Loucy (cell line): ENCODE measurements at regions not wholly inside any gene's neighbourhood (a gene's known extent, or its start where the extent isn't known, plus 50 kb on each side); places are given as distances from the start of the nearest gene placed in this dataset.

ENCODE experiments used
- H2AFZ ChIP-seq: fragments of 200-600 bp; sonication (generic); 2 replicates; pipeline ENCODE4 v1.6.0; 2016; ENCODE audit warnings: antibody characterized with exemption, mild to moderate bottlenecking, low read length, moderate library complexity
- H3F3A ChIP-seq: fragments of 200-600 bp; 2 replicates; pipeline ENCODE4 v1.6.0; 2016; ENCODE audit warnings: antibody characterized with exemption, low read depth, mild to moderate bottlenecking
- H3K27me3 ChIP-seq: fragments of 200-600 bp; sonication (generic); 2 replicates; pipeline ENCODE4 v1.6.1; 2014; ENCODE audit warnings: low read length, mild to moderate bottlenecking; ENCODE audit not compliant: insufficient read depth, poor library complexity, severe bottlenecking
- H3K36me3 ChIP-seq: fragments of 200-600 bp; sonication (generic); 2 replicates; pipeline ENCODE4 v1.6.1; 2016; ENCODE audit warnings: low read length; ENCODE audit not compliant: insufficient read depth
- H3K4me1 ChIP-seq: fragments of 200-600 bp; sonication (generic); 2 replicates; pipeline ENCODE4 v1.5.1; 2014; ENCODE audit warnings: low read length, mild to moderate bottlenecking; ENCODE audit not compliant: insufficient read depth, poor library complexity, severe bottlenecking
- H3K4me2 ChIP-seq: fragments of 200-600 bp; sonication (generic); 2 replicates; pipeline ENCODE4 v1.6.0; 2014; ENCODE audit warnings: antibody characterized with exemption, low read length, low read depth, mild to moderate bottlenecking; ENCODE audit not compliant: poor library complexity, severe bottlenecking
- H3K4me3 ChIP-seq: fragments of 200-600 bp; sonication (generic); 2 replicates; pipeline ENCODE4 v1.5.1; 2014; ENCODE audit warnings: low read length, mild to moderate bottlenecking, mixed read lengths; ENCODE audit not compliant: poor library complexity, severe bottlenecking
- H3K79me2 ChIP-seq: fragments of 200-600 bp; sonication (generic); 2 replicates; pipeline ENCODE4 v1.6.1; 2014; ENCODE audit warnings: low read length; ENCODE audit not compliant: insufficient read depth
- H3K9ac ChIP-seq: fragments of 200-600 bp; sonication (generic); 2 replicates; pipeline ENCODE4 v1.6.0; 2014; ENCODE audit warnings: mild to moderate bottlenecking, low read depth, low read length, moderate library complexity; ENCODE audit not compliant: poor library complexity, severe bottlenecking
- H3K9me2 ChIP-seq: fragments of 200-600 bp; sonication (generic); replicated peaks from 2 replicates; pipeline ENCODE4 v1.6.1; 2016; ENCODE audit warnings: low read depth, low read length, mixed read lengths
- H3K9me3 ChIP-seq: fragments of 200-600 bp; sonication (generic); 2 replicates; pipeline ENCODE4 v1.6.1; 2014; ENCODE audit warnings: mild to moderate bottlenecking, antibody characterized with exemption, low read length, low read depth; ENCODE audit not compliant: insufficient read depth
- H4K20me1 ChIP-seq: fragments of 200-600 bp; sonication (generic); 2 replicates; pipeline ENCODE4 v1.6.0; 2014; ENCODE audit warnings: antibody characterized with exemption, low read length, mild to moderate bottlenecking; ENCODE audit not compliant: insufficient read depth, poor library complexity, severe bottlenecking
- EZH2phosphoT487 ChIP-seq: fragments of 200-600 bp; IDR thresholded peaks from 2 replicates; pipeline ENCODE4 v1.6.1; 2018; ENCODE audit warnings: antibody characterized with exemption, mild to moderate bottlenecking, moderate library complexity, borderline replicate concordance
- TF ChIP-seq, protein P1 (sequence below): fragments of 200-600 bp; sonication (generic); conservative IDR thresholded peaks from 2 replicates; pipeline ENCODE4 v1.5.1; 2014; ENCODE audit warnings: mild to moderate bottlenecking, antibody characterized with exemption, low read length

DNA sequence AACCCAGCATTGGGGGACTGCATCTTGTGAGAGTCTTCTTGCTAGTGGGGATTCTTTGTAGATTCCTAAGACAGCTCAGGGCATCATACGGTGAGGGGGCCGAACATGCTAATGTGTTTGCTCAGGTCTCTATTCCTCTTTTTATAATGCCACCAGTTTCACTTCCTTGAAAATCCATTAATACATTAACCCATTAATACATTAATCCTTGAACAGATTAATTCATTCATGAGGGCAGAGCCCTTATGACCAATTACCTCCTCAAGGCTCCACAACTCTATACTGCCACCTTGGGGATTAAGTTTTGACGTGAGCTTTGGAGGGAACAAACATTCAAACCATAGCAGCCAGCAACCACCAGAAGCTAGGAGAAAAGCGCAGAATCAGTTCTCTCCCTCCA, 67.2 kb upstream of the POT1 start:
- no peaks in the 10 kb centered on the region for H3K9me3 ChIP-seq
- H3F3A ChIP-seq = no peaks in the 10 kb centered on the region
- H3K79me2 ChIP-seq = no peaks in the 10 kb centered on the region
- H2AFZ ChIP-seq = no peak overlapping the region
- no peaks in the 10 kb centered on the region for H3K27me3 ChIP-seq
- no peaks in the 10 kb centered on the region for H3K4me1 ChIP-seq
- no peak for TF ChIP-seq EZH2phosphoT487
- TF ChIP-seq, protein P1, sequence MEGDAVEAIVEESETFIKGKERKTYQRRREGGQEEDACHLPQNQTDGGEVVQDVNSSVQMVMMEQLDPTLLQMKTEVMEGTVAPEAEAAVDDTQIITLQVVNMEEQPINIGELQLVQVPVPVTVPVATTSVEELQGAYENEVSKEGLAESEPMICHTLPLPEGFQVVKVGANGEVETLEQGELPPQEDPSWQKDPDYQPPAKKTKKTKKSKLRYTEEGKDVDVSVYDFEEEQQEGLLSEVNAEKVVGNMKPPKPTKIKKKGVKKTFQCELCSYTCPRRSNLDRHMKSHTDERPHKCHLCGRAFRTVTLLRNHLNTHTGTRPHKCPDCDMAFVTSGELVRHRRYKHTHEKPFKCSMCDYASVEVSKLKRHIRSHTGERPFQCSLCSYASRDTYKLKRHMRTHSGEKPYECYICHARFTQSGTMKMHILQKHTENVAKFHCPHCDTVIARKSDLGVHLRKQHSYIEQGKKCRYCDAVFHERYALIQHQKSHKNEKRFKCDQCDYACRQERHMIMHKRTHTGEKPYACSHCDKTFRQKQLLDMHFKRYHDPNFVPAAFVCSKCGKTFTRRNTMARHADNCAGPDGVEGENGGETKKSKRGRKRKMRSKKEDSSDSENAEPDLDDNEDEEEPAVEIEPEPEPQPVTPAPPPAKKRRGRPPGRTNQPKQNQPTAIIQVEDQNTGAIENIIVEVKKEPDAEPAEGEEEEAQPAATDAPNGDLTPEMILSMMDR = peak; percentile 34
- H3K4me2 ChIP-seq = no peak overlapping the region
- no peak overlapping the region for H3K9ac ChIP-seq
- no peak overlapping the region for H3K4me3 ChIP-seq
- no peaks in the 10 kb centered on the region for H4K20me1 ChIP-seq
- no peaks in the 10 kb centered on the region for H3K9me2 ChIP-seq
- H3K36me3 ChIP-seq = no peaks in the 10 kb centered on the region

DNA sequence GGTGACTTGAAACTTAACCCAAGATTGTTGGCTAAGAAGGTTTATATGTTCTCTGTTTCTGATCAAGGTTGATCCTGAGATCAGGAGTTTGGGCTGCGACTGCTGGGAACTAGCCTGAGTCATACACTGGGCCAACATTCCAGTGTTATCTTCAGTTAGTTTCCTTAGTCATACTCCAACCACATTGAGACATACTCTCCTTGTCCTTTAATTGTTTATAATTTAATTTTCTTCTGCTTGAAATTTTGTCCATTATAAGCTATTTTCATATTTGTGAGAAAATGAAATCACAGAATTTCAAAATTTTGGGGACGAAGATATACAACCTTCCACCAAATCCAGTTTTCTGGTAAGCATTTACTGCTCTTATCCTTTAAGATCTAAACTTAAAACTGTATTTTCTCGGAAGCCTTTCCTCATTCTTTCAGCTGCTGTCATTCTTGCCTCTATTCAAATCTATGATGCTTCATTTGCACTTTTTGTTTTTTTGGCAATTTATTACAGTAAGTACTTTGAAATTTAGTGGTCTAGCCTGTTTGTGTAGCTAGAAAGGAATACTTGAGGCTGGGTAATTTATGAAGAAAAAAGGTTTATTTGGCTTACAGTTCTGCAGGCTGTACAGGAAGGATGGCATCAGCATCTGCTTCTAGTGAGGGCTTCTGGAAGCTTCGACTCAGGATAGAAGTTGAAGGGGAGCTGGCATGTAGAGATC, 63.4 kb upstream of the POT1 start:
- Histone ChIP-seq H3K79me2 (no peaks in the 10 kb centered on the region), H3K36me3 (no peaks in the 10 kb centered on the region), H3K4me3 (no peak overlapping the region), H3K4me2 (no peak overlapping the region), H3K4me1 (no peaks in the 10 kb centered on the region), H3F3A (no peaks in the 10 kb centered on the region), H3K9me3 (no peaks in the 10 kb centered on the region), H2AFZ (no peak overlapping the region), H3K27me3 (no peaks in the 10 kb centered on the region), H3K9ac (no peak overlapping the region), H3K9me2 (no peaks in the 10 kb centered on the region), H4K20me1 (no peaks in the 10 kb centered on the region)
- TF ChIP-seq, protein P1 = no peak
- TF ChIP-seq EZH2phosphoT487 = no peak

DNA sequence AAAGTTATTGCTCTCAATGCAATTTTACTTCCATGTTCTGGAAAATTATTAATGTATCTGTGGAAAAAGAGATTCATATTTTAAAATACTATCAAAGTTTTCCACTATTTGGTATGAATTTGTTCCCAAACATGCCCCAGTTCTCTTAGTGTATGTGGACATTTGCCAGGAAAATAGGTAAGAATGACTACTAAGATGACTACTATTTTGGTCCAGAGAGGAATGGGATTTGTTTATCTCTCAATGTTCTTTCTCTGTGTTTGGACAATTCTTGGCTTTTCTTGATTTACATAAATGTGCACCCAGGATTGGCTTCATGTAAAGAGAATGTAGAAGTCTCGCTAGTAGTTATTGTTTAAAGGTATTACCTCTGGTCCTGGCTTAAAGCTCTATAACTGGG, 60.3 kb upstream of the POT1 start:
- no peaks in the 10 kb centered on the region for H3K9me2 ChIP-seq
- TF ChIP-seq EZH2phosphoT487 = no peak
- TF ChIP-seq, protein P1 = no peak
- H3K4me2 ChIP-seq = no peak overlapping the region
- H3K36me3 ChIP-seq = no peaks in the 10 kb centered on the region
- no peak overlapping the region for H2AFZ ChIP-seq
- no peak overlapping the region for H3K4me3 ChIP-seq
- H3K79me2 ChIP-seq = no peaks in the 10 kb centered on the region
- H3K27me3 ChIP-seq = no peaks in the 10 kb centered on the region
- H3K9ac ChIP-seq = no peak overlapping the region
- H3K9me3 ChIP-seq = no peaks in the 10 kb centered on the region
- no peaks in the 10 kb centered on the region for H4K20me1 ChIP-seq
- H3F3A ChIP-seq = no peaks in the 10 kb centered on the region
- no peaks in the 10 kb centered on the region for H3K4me1 ChIP-seq
